CD4-positive, alpha-beta T cell treated with Interleukin-17A for 1 hour (primary cell): ENCODE measurements at regions not wholly inside any gene's neighbourhood (a gene's known extent, or its start where the extent isn't known, plus 50 kb on each side); places are given as distances from the start of the nearest gene placed in this dataset.
"Not testable (repeated sequence)": the region's sequence is repeated elsewhere in the genome, so short reads cannot be mapped to it uniquely, and the experiment has no call there.

Experiments used
- DNase-seq: peaks from one replicate; pipeline ENCODE4 v3.0.0-alpha.2; 2020

- DNase-seq = no peak
Measured at GRCh38 chr14:40463886-40464285, 1031.7 kb upstream of the FBXO33 start.

GRCh38 chr14:40452674-40453073, 1020.4 kb upstream of the FBXO33 start:
- DNase-seq = no peak

- DNase-seq = no peak
Measured at GRCh38 chr14:40447017-40447416, 1014.8 kb upstream of the FBXO33 start.

GRCh38 chr14:40445020-40445419, 1012.8 kb upstream of the FBXO33 start:
- DNase-seq = no peak

GRCh38 chr14:40436551-40436950, 1004.3 kb upstream of the FBXO33 start:
- DNase-seq = no peak

- DNase-seq = peak; percentile 0
Measured at GRCh38 chr14:40417777-40418401, 985.7 kb upstream of the FBXO33 start.

- no peak for DNase-seq
Measured at GRCh38 chr14:40416565-40416964, 984.3 kb upstream of the FBXO33 start.

- DNase-seq = no peak
Measured at GRCh38 chr14:40414386-40414785, 982.2 kb upstream of the FBXO33 start.

- no peak for DNase-seq
Measured at GRCh38 chr14:40413136-40413535, 980.9 kb upstream of the FBXO33 start.

- DNase-seq = no peak
Measured at GRCh38 chr14:40410708-40411107, 978.5 kb upstream of the FBXO33 start.

GRCh38 chr14:40402957-40403356, 970.7 kb upstream of the FBXO33 start:
- no peak for DNase-seq

- DNase-seq = no peak
Measured at GRCh38 chr14:40398981-40399380, 966.7 kb upstream of the FBXO33 start.

GRCh38 chr14:40394634-40395340, 962.6 kb upstream of the FBXO33 start:
- no peak for DNase-seq

GRCh38 chr14:40393143-40393542, 960.9 kb upstream of the FBXO33 start:
- DNase-seq = no peak

- DNase-seq = no peak
Measured at GRCh38 chr14:40386433-40386832, 954.2 kb upstream of the FBXO33 start.

- no peak for DNase-seq
Measured at GRCh38 chr14:40374221-40374620, 942.0 kb upstream of the FBXO33 start.

- DNase-seq = no peak
Measured at GRCh38 chr14:40371011-40371410, 938.8 kb upstream of the FBXO33 start.

GRCh38 chr14:40368314-40368713, 936.1 kb upstream of the FBXO33 start:
- DNase-seq = no peak

- no peak for DNase-seq
Measured at GRCh38 chr14:40367717-40368116, 935.5 kb upstream of the FBXO33 start.

- no peak for DNase-seq
Measured at GRCh38 chr14:40365305-40365704, 933.1 kb upstream of the FBXO33 start.

- no peak for DNase-seq
Measured at GRCh38 chr14:40362856-40363255, 930.6 kb upstream of the FBXO33 start.

- no peak for DNase-seq
Measured at GRCh38 chr14:40354754-40355153, 922.5 kb upstream of the FBXO33 start.

- DNase-seq = not testable (repeated sequence)
Measured at GRCh38 chr14:40348104-40348503, 915.9 kb upstream of the FBXO33 start.

GRCh38 chr14:40347675-40348074, 915.4 kb upstream of the FBXO33 start:
- DNase-seq = no peak

GRCh38 chr14:40346275-40346674, 914.0 kb upstream of the FBXO33 start:
- no peak for DNase-seq
